Myocyte (in vitro differentiated cells): ENCODE measurements at regions not wholly inside any gene's neighbourhood (a gene's known extent, or its start where the extent isn't known, plus 50 kb on each side); places are given as distances from the start of the nearest gene placed in this dataset.
A peak's percentile ranks its signal among the peaks of the same experiment; 100 is the strongest.

Source experiments
- DNase-seq: peaks from one replicate; pipeline ENCODE4 v3.0.0-alpha.2; 2012; ENCODE audit warnings: low read depth

GRCh38 chr6:29999416-29999815 lies 57.1 kb downstream of the HLA-A start:
- DNase-seq: no peak

GRCh38 chr6:30000156-30000791 lies 57.9 kb downstream of the HLA-A start:
- DNase-seq: no peak

- peak; percentile 40 for DNase-seq
Observed at GRCh38 chr6:30002871-30003270, 58.2 kb upstream of the POLR1H start.

DNA sequence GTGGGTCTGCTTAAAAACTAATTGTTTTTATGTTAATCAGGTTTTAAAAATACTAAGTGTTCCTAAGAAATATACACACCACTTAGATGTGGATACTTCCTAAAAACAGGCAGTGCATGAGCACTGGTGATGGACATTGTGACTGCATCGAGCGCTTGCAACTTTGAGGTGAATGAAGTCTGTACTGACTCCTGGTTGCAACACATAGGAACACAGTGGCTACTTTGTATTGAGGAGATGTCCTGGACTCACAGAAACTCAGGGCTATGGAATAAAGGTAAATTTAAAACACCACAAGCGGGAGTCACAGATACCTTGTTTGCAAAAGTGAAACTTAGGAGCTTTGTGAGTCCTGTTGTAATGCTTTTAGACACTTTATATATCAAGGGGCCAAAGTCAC lies 55.6 kb upstream of the POLR1H start:
- DNase-seq: no peak

- DNase-seq: no peak
Observed at GRCh38 chr6:30006170-30007131, 54.6 kb upstream of the POLR1H start.

DNA sequence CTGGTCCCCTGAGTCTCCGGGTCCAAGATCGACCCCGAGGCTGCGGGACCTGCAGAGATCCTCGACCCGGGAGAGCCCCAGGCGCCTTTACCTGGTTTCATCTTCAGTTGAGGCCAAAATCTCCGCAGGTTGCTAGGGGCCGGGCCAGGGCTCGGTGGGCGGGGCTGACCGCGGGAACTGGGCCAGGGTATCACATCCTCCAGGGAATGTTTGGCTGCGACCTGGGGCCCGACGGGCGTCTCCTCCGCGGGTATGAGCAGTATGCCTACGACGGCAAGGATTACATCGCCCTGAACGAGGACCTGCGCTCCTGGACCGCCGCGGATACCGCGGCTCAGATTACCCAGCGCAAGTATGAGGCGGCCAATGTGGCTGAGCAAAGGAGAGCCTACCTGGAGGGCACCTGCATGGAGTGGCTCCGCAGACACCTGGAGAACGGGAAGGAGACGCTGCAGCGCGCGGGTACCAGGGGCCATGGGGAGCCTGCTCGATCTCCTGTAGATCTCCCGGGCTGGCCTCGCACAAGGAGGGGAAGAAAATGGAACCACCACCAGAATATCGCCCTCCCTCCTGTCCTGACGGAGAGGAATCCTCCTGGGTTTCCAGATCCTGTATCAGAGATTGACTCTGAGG lies 53.8 kb upstream of the POLR1H start:
- DNase-seq: no peak

DNA sequence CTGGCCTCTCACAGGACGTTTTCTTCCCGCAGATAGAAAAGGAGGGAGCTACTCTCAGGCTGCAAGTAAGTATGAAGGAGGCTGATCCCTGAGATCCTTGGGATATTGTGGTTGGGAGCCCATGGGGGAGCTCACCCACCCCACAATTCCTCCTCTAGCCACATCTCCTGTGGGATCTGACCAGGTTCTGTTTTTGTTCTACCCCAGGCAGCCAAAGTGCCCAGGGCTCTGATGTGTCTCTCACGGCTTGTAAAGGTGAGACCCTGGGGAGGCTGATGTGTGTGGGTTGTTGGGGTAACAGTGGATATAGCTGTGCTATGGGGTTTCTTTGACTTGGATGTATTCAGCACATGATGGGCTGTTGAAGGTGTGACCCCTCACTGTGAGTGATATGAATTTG lies 52.0 kb upstream of the POLR1H start:
- no peak for DNase-seq
